ENCODE measurements at regions not wholly inside any gene's neighbourhood (a gene's known extent, or its start where the extent isn't known, plus 50 kb on each side); places are given as distances from the start of the nearest gene placed in this dataset.

- Histone ChIP-seq H3K27me3 (ENCODE audit: control insufficient read depth, insufficient read depth, low read length) (no peaks in the 10 kb centered on the region), H3K36me3 (ENCODE audit: control insufficient read depth, insufficient read depth, low read length) (no peaks in the 10 kb centered on the region), H3K4me3 (ENCODE audit: low read depth, low read length) (no peak overlapping the region)
- no peak for TF ChIP-seq CTCF (IDR thresholded peaks at IDR 0.05; ENCODE audit: insufficient read depth, low read length, poor library complexity, severe bottlenecking)
- DNase-seq (ENCODE audit: low read depth) = peak; percentile 78
Measured at GRCh38 chr5:33309068-33309467, 131.7 kb upstream of the TARS1 start.

DNA sequence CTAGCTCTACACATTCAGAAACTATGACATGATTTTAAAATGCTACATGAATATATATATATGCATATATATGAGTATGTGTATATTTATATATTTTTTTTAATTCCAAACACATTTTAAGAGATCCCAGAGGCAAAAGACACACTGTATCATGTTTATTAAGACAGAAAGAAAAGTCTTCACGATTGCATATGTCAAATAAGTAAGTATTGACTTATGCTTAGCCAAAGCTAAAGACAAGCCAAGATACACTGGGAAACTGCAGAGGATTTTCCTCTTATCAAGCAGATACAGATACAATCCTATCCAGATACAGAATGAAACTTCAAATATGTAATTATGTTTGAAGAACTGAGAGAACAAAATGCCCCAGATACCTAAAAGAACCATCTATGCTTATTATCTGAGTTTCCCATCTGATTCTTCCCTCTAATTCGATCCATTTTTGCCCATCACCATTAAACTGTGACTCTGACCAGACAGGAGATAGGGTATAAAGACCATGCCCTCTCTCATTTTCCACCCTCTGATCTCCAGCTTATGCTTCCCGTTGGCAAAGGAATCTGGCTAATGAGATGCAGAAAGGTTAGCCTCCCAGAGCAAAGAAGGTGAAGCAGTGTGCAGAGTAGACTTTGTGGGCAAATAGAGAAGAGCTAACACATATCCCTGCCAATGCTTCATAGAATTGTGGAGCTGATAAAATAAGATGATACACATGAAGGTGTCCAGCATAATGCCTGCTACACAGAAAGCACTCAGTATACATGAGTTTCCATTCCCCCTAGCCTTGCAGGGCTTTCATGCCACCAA, 131.0 kb upstream of the TARS1 start:
- Histone ChIP-seq H3K27me3 (ENCODE audit: control insufficient read depth, insufficient read depth, low read length) (no peaks in the 10 kb centered on the region), H3K36me3 (ENCODE audit: control insufficient read depth, insufficient read depth, low read length) (no peaks in the 10 kb centered on the region), H3K4me3 (ENCODE audit: low read depth, low read length) (no peak overlapping the region)
- no peak for DNase-seq (ENCODE audit: low read depth)
- TF ChIP-seq CTCF (IDR thresholded peaks at IDR 0.05; ENCODE audit: insufficient read depth, low read length, poor library complexity, severe bottlenecking) = no peak

DNA sequence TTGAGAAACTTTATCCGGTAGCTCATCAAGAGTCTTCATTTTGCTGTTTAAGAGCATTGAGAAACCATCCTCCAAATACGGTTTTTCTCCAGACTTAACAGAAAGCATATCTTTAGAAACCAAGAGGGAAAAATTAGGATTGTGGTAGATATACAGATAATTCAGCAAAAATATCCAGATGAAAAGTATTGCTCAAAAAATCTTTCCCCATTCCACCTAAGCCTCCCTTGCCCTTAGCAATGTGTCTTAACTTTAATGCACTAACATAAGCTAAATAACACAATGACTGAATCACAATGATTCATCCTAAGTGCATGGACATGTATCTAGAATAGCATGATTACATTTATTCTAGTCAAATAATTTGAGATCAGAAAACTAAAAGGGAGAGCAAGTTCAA, 130.3 kb upstream of the TARS1 start:
- no peaks in the 10 kb centered on the region for H3K36me3 ChIP-seq (ENCODE audit: control insufficient read depth, insufficient read depth, low read length)
- TF ChIP-seq CTCF (IDR thresholded peaks at IDR 0.05; ENCODE audit: insufficient read depth, low read length, poor library complexity, severe bottlenecking) = no peak
- DNase-seq (ENCODE audit: low read depth) = peak; percentile 42
- no peaks in the 10 kb centered on the region for H3K27me3 ChIP-seq (ENCODE audit: control insufficient read depth, insufficient read depth, low read length)
- no peak overlapping the region for H3K4me3 ChIP-seq (ENCODE audit: low read depth, low read length)

- no peak overlapping the region for H3K4me3 ChIP-seq (ENCODE audit: low read depth, low read length)
- no peak for TF ChIP-seq CTCF (IDR thresholded peaks at IDR 0.05; ENCODE audit: insufficient read depth, low read length, poor library complexity, severe bottlenecking)
Measured at GRCh38 chr5:33311893-33312292, 128.9 kb upstream of the TARS1 start.

GRCh38 chr5:33312571-33313549, 127.9 kb upstream of the TARS1 start:
- H3K27me3 ChIP-seq (ENCODE audit: control insufficient read depth, insufficient read depth, low read length) = no peaks in the 10 kb centered on the region
- peak; percentile 84 for DNase-seq (ENCODE audit: low read depth)
- no peak overlapping the region for H3K4me3 ChIP-seq (ENCODE audit: low read depth, low read length)
- no peaks in the 10 kb centered on the region for H3K36me3 ChIP-seq (ENCODE audit: control insufficient read depth, insufficient read depth, low read length)
- TF ChIP-seq CTCF (IDR thresholded peaks at IDR 0.05; ENCODE audit: insufficient read depth, low read length, poor library complexity, severe bottlenecking) = no peak

More at GRCh38 chr5:33311893-33312292, 128.9 kb upstream of the TARS1 start:
- no peaks in the 10 kb centered on the region for H3K27me3 ChIP-seq (ENCODE audit: control insufficient read depth, insufficient read depth, low read length)
- H3K36me3 ChIP-seq (ENCODE audit: control insufficient read depth, insufficient read depth, low read length) = no peaks in the 10 kb centered on the region
- peak; percentile 76 for DNase-seq (ENCODE audit: low read depth)

Data from kidney epithelial cell (primary cell).